ENCODE measurements at regions not wholly inside any gene's neighbourhood (a gene's known extent, or its start where the extent isn't known, plus 50 kb on each side); places are given as distances from the start of the nearest gene placed in this dataset.

- Histone ChIP-seq H3K36me3 (no peaks in the 10 kb centered on the region), H3K9me3 (no peaks in the 10 kb centered on the region), H3K27ac (no peak overlapping the region), H3K4me3 (no peak overlapping the region), H3K4me1 (ENCODE audit: insufficient read depth) (no peaks in the 10 kb centered on the region), H3K27me3 (no peaks in the 10 kb centered on the region)
- intact Hi-C loops (cut with DNase I): no loop called here
- TF ChIP-seq EP300 (IDR thresholded peaks at IDR 0.05) (no peak), CTCF (IDR thresholded peaks at IDR 0.05) (no peak), POLR2A (IDR thresholded peaks at IDR 0.05) (no peak)
- 80 to 97% (median 89%) methylated on average over 1 of the region's 1 CpG for WGBS, 3 donors
- no peak for DNase-seq
Measured at GRCh38 chr2:145136702-145137101, 616.8 kb upstream of the ZEB2 start.

GRCh38 chr2:145126146-145126545 is 606.2 kb upstream of the ZEB2 start:
- intact Hi-C loops (cut with DNase I): no loop called here
- Histone ChIP-seq H3K4me1 (ENCODE audit: insufficient read depth) (peaks cover 3% of the 10 kb centered on the region), H3K27me3 (no peaks in the 10 kb centered on the region), H3K9me3 (no peaks in the 10 kb centered on the region), H3K36me3 (no peaks in the 10 kb centered on the region), H3K4me3 (no peak overlapping the region), H3K27ac (no peak overlapping the region)
- TF ChIP-seq POLR2A (IDR thresholded peaks at IDR 0.05): no peak
- TF ChIP-seq EP300 (IDR thresholded peaks at IDR 0.05): no peak
- TF ChIP-seq CTCF (IDR thresholded peaks at IDR 0.05): no peak
- no peak for DNase-seq
- 92 to 93% (median 93%) methylated on average over 2 of the region's 2 CpGs for WGBS, 3 donors

GRCh38 chr2:145124085-145124484 is 604.2 kb upstream of the ZEB2 start:
- DNase-seq: no peak
- Histone ChIP-seq H3K36me3 (no peaks in the 10 kb centered on the region), H3K4me3 (no peak overlapping the region), H3K9me3 (no peaks in the 10 kb centered on the region), H3K27ac (no peak overlapping the region), H3K27me3 (no peaks in the 10 kb centered on the region), H3K4me1 (ENCODE audit: insufficient read depth) (peaks cover 3% of the 10 kb centered on the region)
- 89 to 95% (median 91%) methylated on average over 4 of the region's 4 CpGs for WGBS, 3 donors
- intact Hi-C loops (cut with DNase I): no loop called here
- no peak for TF ChIP-seq POLR2A (IDR thresholded peaks at IDR 0.05)
- TF ChIP-seq CTCF (IDR thresholded peaks at IDR 0.05): no peak
- no peak for TF ChIP-seq EP300 (IDR thresholded peaks at IDR 0.05)

- Histone ChIP-seq H3K27ac (no peak overlapping the region), H3K4me3 (no peak overlapping the region), H3K9me3 (no peaks in the 10 kb centered on the region), H3K36me3 (no peaks in the 10 kb centered on the region), H3K4me1 (ENCODE audit: insufficient read depth) (peaks cover 3% of the 10 kb centered on the region), H3K27me3 (no peaks in the 10 kb centered on the region)
- WGBS, 3 donors: 81 to 94% (median 92%) methylated on average over 2 of the region's 2 CpGs
- DNase-seq: peak in 3 of 5 donors; percentile 25 to 38 (median 35)
- no peak for TF ChIP-seq CTCF (IDR thresholded peaks at IDR 0.05)
- intact Hi-C loops (cut with DNase I): no loop called here
Measured at GRCh38 chr2:145123606-145124005, 603.7 kb upstream of the ZEB2 start.

- no peak for DNase-seq
- intact Hi-C loops (cut with DNase I): no loop called here
- H3K4me3 ChIP-seq: no peak overlapping the region
- H3K4me1 ChIP-seq (ENCODE audit: insufficient read depth): peaks cover 3% of the 10 kb centered on the region
- H3K9me3 ChIP-seq: no peaks in the 10 kb centered on the region
- no peak overlapping the region for H3K27ac ChIP-seq
- TF ChIP-seq CTCF (IDR thresholded peaks at IDR 0.05) (no peak), EP300 (IDR thresholded peaks at IDR 0.05) (no peak), POLR2A (IDR thresholded peaks at IDR 0.05) (no peak)
- no peaks in the 10 kb centered on the region for H3K36me3 ChIP-seq
- WGBS, 3 donors: 90 to 100% (median 95%) methylated on average over 1 of the region's 1 CpG
- no peaks in the 10 kb centered on the region for H3K27me3 ChIP-seq
Measured at GRCh38 chr2:145119225-145119624, 599.3 kb upstream of the ZEB2 start.
